Stomach (tissue), 8 donors: ENCODE measurements at regions not wholly inside any gene's neighbourhood (a gene's known extent, or its start where the extent isn't known, plus 50 kb on each side); places are given as distances from the start of the nearest gene placed in this dataset.

Experiments
- DNase-seq, 2 donors: peaks; one replicate each; pipeline versions ENCODE4 v3.0.0 to v3.0.0-alpha.2; 2013 to 2019
- H3K27ac ChIP-seq, 5 donors: fragments of 200-600 bp in 4 of 5; sonication (generic) in 4 of 5; one replicate each; pipeline ENCODE4 v1.5.1; 2013 to 2019; ENCODE audit warnings: mild to moderate bottlenecking in 1 of 5, moderate library complexity in 1 of 5
- H3K27me3 ChIP-seq, 3 donors: fragments of 200-600 bp; sonication (generic); one replicate each; pipeline ENCODE4 v1.5.1; 2017 to 2019; ENCODE audit warnings: mixed run types in 1 of 3
- H3K36me3 ChIP-seq, 4 donors: fragments of 200-600 bp; sonication (generic); 1 replicate in 3 of 4; 2 replicates in 1 of 4; pipeline ENCODE4 v1.5.1; 2016 to 2019
- H3K4me1 ChIP-seq, 4 donors: fragments of 200-600 bp; sonication (generic); one replicate each; pipeline ENCODE4 v1.5.1; 2016 to 2019
- H3K4me3 ChIP-seq, 4 donors: fragments of 200-600 bp; sonication (generic) in 3 of 4; one replicate each; pipeline ENCODE4 v1.5.1; 2016 to 2019; ENCODE audit warnings: mild to moderate bottlenecking in 1 of 4
- H3K9me3 ChIP-seq, 4 donors: fragments of 200-600 bp; sonication (generic); one replicate each; pipeline ENCODE4 v1.5.1; 2016 to 2019
- EP300 ChIP-seq: sonication (generic); formaldehyde crosslinking; IDR thresholded peaks from one replicate; pipeline ENCODE4 v1.6.1; 2017; ENCODE audit warnings: antibody characterized with exemption
- POLR2A ChIP-seq, 4 donors: fragments of 450-650 bp; IDR thresholded peaks; one replicate each; pipeline ENCODE4 v1.6.1; 2016; ENCODE audit warnings: antibody characterized with exemption in 4 of 4, control low read depth in 2 of 4, mild to moderate bottlenecking in 1 of 4, moderate library complexity in 1 of 4
- POLR2AphosphoS5 ChIP-seq, 3 donors: sonication (generic); formaldehyde crosslinking; IDR thresholded peaks; one replicate each; pipeline ENCODE4 v1.6.1; 2016; ENCODE audit warnings: antibody characterized with exemption in 3 of 3
- WGBS, 5 donors: extraction: QIAGEN DNeasy Blood & Tissue Kit in 3 of 5; methylation state at CpG; one replicate each; pipeline versions ENCODE4 v1.1.5 to v1.1.7; 2013 to 2018; 5-methylcytosine and 5-hydroxymethylcytosine counted together
- intact Hi-C: fragments of 100-400 bp; cut with DNase I; formaldehyde crosslinking; loops from one replicate; pipeline ENCODE4 v1.15.1; 2023; ENCODE audit warnings: low total_unique reads
- TF ChIP-seq, protein P1 (sequence below), 7 experiments: fragments of 450-650 bp in 4 of 7; fragments of 200-600 bp in 3 of 7; sonication (generic) in 3 of 7; IDR thresholded peaks; one replicate each; pipeline ENCODE4 v1.5.1; 2016 to 2019; ENCODE audit warnings: antibody characterized with exemption in 7 of 7, control low read depth in 2 of 7, mild to moderate bottlenecking in 1 of 7
- donor health status: healthy with polysubstance abuse.
- donor health status: Bipolar disorder and iron deficiency.
- donor health status: healthy.

DNA sequence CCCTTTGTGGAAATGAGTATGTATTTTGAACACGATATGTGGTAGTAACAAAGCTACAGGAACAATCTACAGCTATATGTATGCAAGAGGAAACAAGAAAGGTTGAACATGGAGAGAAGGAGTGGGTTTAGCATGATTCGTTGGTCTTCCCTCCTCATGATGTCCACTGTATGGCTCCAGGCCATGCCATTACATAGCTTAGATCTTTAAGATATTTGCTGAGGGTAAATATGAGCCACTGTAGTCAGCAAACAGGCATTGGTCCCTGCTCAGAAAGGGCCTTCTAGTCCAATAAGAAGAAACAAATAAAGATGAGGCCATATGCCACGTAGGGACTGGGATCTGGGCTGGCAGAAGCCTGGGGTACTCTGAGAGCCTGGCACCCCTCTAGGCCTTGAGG lies 543.2 kb upstream of the SGCD start:
- Histone ChIP-seq H3K9me3 (peaks cover 0 to 3% (median 0%) of the 10 kb centered on the region in 4 donors), H3K27me3 (no peaks in the 10 kb centered on the region), H3K4me1 (no peaks in the 10 kb centered on the region), H3K36me3 (no peaks in the 10 kb centered on the region), H3K4me3 (no peak overlapping the region), H3K27ac (no peak overlapping the region)
- DNase-seq, result no peak
- TF ChIP-seq POLR2AphosphoS5 (IDR thresholded peaks at IDR 0.05) (no peak), EP300 (no peak), POLR2A (IDR thresholded peaks at IDR 0.05) (no peak)
- TF ChIP-seq, protein P1, sequence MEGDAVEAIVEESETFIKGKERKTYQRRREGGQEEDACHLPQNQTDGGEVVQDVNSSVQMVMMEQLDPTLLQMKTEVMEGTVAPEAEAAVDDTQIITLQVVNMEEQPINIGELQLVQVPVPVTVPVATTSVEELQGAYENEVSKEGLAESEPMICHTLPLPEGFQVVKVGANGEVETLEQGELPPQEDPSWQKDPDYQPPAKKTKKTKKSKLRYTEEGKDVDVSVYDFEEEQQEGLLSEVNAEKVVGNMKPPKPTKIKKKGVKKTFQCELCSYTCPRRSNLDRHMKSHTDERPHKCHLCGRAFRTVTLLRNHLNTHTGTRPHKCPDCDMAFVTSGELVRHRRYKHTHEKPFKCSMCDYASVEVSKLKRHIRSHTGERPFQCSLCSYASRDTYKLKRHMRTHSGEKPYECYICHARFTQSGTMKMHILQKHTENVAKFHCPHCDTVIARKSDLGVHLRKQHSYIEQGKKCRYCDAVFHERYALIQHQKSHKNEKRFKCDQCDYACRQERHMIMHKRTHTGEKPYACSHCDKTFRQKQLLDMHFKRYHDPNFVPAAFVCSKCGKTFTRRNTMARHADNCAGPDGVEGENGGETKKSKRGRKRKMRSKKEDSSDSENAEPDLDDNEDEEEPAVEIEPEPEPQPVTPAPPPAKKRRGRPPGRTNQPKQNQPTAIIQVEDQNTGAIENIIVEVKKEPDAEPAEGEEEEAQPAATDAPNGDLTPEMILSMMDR (IDR thresholded peaks at IDR 0.05), result no peak
- intact Hi-C loops, result no loop called here
- WGBS, 5 donors, result 53 to 56% (median 54%) methylated on average over 3 of the region's 3 CpGs

DNA sequence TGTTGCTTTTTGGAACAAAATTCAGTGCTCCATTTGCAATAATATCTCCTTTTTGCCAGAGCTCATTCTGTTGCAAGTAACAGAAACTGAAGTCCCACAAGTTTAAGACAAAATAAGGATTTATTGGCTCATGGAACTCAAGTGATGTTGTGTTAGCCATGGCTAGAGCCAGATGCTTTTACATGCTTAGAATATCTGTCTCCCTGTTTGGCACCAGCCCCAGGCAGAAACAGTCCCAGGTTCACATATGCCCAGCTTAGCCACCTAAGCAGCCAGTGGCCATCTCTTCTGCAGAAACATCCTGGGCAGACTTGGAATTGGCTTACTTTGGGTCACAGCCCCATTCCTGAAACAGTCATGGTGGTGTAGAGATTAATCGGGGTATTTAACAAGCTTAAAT lies 540.9 kb upstream of the SGCD start:
- H3K27ac ChIP-seq, result no peak overlapping the region
- intact Hi-C loops, result no loop called here
- H3K9me3 ChIP-seq, result peaks cover 0 to 8% (median 0%) of the 10 kb centered on the region in 4 donors
- TF ChIP-seq POLR2AphosphoS5 (IDR thresholded peaks at IDR 0.05) (no peak), POLR2A (IDR thresholded peaks at IDR 0.05) (no peak), EP300 (no peak)
- TF ChIP-seq, protein P1 (IDR thresholded peaks at IDR 0.05), result no peak
- 84 to 97% (median 91%) methylated on average over 1 of the region's 1 CpG for WGBS, 5 donors
- no peak overlapping the region for H3K4me3 ChIP-seq
- no peaks in the 10 kb centered on the region for H3K4me1 ChIP-seq
- no peaks in the 10 kb centered on the region for H3K27me3 ChIP-seq
- no peaks in the 10 kb centered on the region for H3K36me3 ChIP-seq
- no peak for DNase-seq

DNA sequence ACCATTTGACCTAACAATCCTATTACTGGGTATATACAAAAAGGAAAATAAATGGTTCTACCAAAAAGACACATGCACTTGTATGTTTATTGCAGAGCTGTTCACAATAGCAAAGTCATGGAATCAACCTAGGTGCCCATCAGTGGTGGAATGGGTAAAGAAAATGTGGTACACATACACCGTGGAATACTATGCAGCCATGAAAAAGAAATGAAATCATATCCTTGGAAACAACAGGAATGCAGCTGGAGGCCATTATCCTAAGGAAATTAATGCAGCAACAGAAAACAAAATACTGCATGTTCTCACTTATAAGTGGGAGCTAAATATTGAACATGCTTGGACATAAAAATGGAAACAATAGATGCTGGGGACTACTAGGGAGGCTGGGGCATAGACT lies 534.1 kb upstream of the SGCD start:
- Histone ChIP-seq H3K36me3 (no peaks in the 10 kb centered on the region), H3K27ac (no peak overlapping the region), H3K27me3 (no peaks in the 10 kb centered on the region), H3K9me3 (peaks cover 0 to 48% (median 30%) of the 10 kb centered on the region in 4 donors), H3K4me3 (no peak overlapping the region), H3K4me1 (no peaks in the 10 kb centered on the region)
- TF ChIP-seq, protein P1 (IDR thresholded peaks at IDR 0.05), result no peak
- TF ChIP-seq POLR2A (IDR thresholded peaks at IDR 0.05), result no peak
- TF ChIP-seq POLR2AphosphoS5 (IDR thresholded peaks at IDR 0.05), result no peak
- no peak for TF ChIP-seq EP300
- intact Hi-C loops, result no loop called here
- 48 to 64% (median 52%) methylated on average over 1 of the region's 1 CpG for WGBS, 5 donors
- DNase-seq, result no peak

DNA sequence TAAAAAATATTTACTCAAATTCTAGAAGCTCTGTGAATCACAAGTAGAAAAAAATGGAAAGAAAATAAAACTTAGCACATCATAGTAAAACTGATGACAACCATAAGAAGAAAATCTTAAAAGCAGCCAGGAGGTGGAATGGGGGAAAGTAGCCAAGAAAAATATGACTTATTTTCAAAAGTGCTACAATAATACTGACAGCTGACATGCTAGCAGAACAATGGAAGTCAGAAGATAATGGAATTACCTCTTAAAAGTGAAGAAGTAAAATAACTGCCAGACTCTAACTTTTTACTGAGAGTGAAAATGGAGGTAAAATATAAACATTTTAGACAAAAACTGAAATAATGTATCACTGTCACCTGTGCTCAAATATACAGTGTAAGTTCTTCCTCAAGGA lies 532.2 kb upstream of the SGCD start:
- TF ChIP-seq POLR2AphosphoS5 (IDR thresholded peaks at IDR 0.05) (no peak), POLR2A (IDR thresholded peaks at IDR 0.05) (no peak), EP300 (no peak)
- TF ChIP-seq, protein P1 (IDR thresholded peaks at IDR 0.05), result no peak

More for the DNA sequence above, 532.2 kb upstream of the SGCD start:
- Histone ChIP-seq H3K36me3 (no peaks in the 10 kb centered on the region), H3K4me3 (no peak overlapping the region), H3K4me1 (no peaks in the 10 kb centered on the region), H3K9me3 (peaks cover 0 to 48% (median 30%) of the 10 kb centered on the region in 4 donors), H3K27ac (no peak overlapping the region), H3K27me3 (no peaks in the 10 kb centered on the region)
- intact Hi-C loops, result no loop called here
- DNase-seq, result no peak
